WTC11 (cell line): ENCODE measurements at regions not wholly inside any gene's neighbourhood (a gene's known extent, or its start where the extent isn't known, plus 50 kb on each side); places are given as distances from the start of the nearest gene placed in this dataset.

ENCODE experiments used
- ATAC-seq: fragments of 200-7000 bp; cut with Tn5 transposase; 2 replicates; pipeline ENCODE4 v1.10.0; 2021; ENCODE audit warnings: mild to moderate bottlenecking, moderate library complexity
- CTCF ChIA-PET: fragments of 300-600 bp; sonication (Branson Sonifier 250); formaldehyde crosslinking; loops from one replicate; lab custom pipeline; 2021; ENCODE audit warnings: antibody characterized with exemption; lab: Charles Lee
- POLR2A ChIA-PET: fragments of 350-600 bp; sonication (Branson Sonifier 250); formaldehyde crosslinking; loops from one replicate; lab custom pipeline; 2021; ENCODE audit warnings: antibody characterized with exemption; lab: Charles Lee
- DNase-seq: peaks from one replicate; pipeline ENCODE4 v3.0.0; 2021; ENCODE audit warnings: low spot score
- H3K27ac Mint-ChIP-seq: 2 replicates; pipeline ENCODE4 v1.8.0; 2021; ENCODE audit warnings: mixed read lengths
- H3K27me3 Mint-ChIP-seq: 2 replicates; pipeline ENCODE4 v1.8.0; 2021; ENCODE audit warnings: low read depth, mild to moderate bottlenecking, moderate library complexity, mixed read lengths
- H3K36me3 Mint-ChIP-seq: 2 replicates; pipeline ENCODE4 v1.8.0; 2021; ENCODE audit warnings: mixed read lengths
- H3K4me1 Mint-ChIP-seq: 2 replicates; pipeline ENCODE4 v1.8.0; 2022; ENCODE audit warnings: mixed read lengths
- H3K4me3 Mint-ChIP-seq: 2 replicates; pipeline ENCODE4 v1.8.0; 2021; ENCODE audit warnings: mild to moderate bottlenecking, moderate library complexity, mixed read lengths
- H3K9me3 Mint-ChIP-seq: 2 replicates; pipeline ENCODE4 v1.8.0; 2021; ENCODE audit warnings: mixed read lengths
- ATF1 ChIP-seq: sonication (generic); formaldehyde crosslinking; IDR thresholded peaks from 2 replicates; pipeline ENCODE4 v1.8.1; 2023; ENCODE audit warnings: mild to moderate bottlenecking, moderate library complexity, missing genetic modification reagents
- CREB1 ChIP-seq: sonication (generic); formaldehyde crosslinking; IDR thresholded peaks from 2 replicates; pipeline ENCODE4 v1.8.0; 2023; ENCODE audit warnings: mild to moderate bottlenecking, missing genetic modification reagents
- E2F4 ChIP-seq: sonication (generic); formaldehyde crosslinking; IDR thresholded peaks from 2 replicates; pipeline ENCODE4 v1.8.1; 2022; ENCODE audit warnings: low read depth, mild to moderate bottlenecking, moderate library complexity, missing genetic modification reagents, borderline replicate concordance
- GABPB1 ChIP-seq: sonication (generic); formaldehyde crosslinking; IDR thresholded peaks from 2 replicates; pipeline ENCODE4 v1.8.1; 2023; ENCODE audit warnings: mild to moderate bottlenecking, missing genetic modification reagents
- GRHL2 ChIP-seq: fragments of 250-450 bp; sonication (Bioruptor Pico); IDR thresholded peaks from 2 replicates; pipeline ENCODE4 v1.8.0; 2022; ENCODE audit warnings: mild to moderate bottlenecking, moderate library complexity; ENCODE audit not compliant: insufficient replicate concordance, severe bottlenecking
- NR2C2 ChIP-seq: sonication (generic); formaldehyde crosslinking; IDR thresholded peaks from 2 replicates; pipeline ENCODE4 v1.8.0; 2022; ENCODE audit warnings: mild to moderate bottlenecking, missing genetic modification reagents
- PRDM15 ChIP-seq: sonication (generic); formaldehyde crosslinking; IDR thresholded peaks from 2 replicates; pipeline ENCODE4 v1.8.0; 2022; ENCODE audit warnings: missing genetic modification reagents
- SMAD3 ChIP-seq: sonication (generic); formaldehyde crosslinking; IDR thresholded peaks from 2 replicates; pipeline ENCODE4 v1.8.0; 2022; ENCODE audit warnings: missing genetic modification reagents, mild to moderate bottlenecking, borderline replicate concordance
- TEAD1 ChIP-seq: sonication (generic); formaldehyde crosslinking; IDR thresholded peaks from 2 replicates; pipeline ENCODE4 v1.8.0; 2022; ENCODE audit warnings: mild to moderate bottlenecking, missing genetic modification reagents
- ZBTB21 ChIP-seq: sonication (generic); formaldehyde crosslinking; IDR thresholded peaks from 2 replicates; pipeline ENCODE4 v1.8.1; 2023; ENCODE audit warnings: mild to moderate bottlenecking, missing genetic modification reagents, borderline replicate concordance
- ZNF219 ChIP-seq: sonication (generic); formaldehyde crosslinking; IDR thresholded peaks from 2 replicates; pipeline ENCODE4 v1.8.0; 2023; ENCODE audit warnings: missing genetic modification reagents, mild to moderate bottlenecking, borderline replicate concordance
- ZNF317 ChIP-seq: sonication (generic); formaldehyde crosslinking; IDR thresholded peaks from 2 replicates; pipeline ENCODE4 v1.8.1; 2023; ENCODE audit warnings: low read depth, mild to moderate bottlenecking, moderate library complexity, missing genetic modification reagents, borderline replicate concordance
- ZNF416 ChIP-seq: fragments of 250-450 bp; sonication (Bioruptor Pico); IDR thresholded peaks from 2 replicates; pipeline ENCODE4 v1.9.0; 2021; ENCODE audit warnings: mild to moderate bottlenecking, inconsistent platforms
- ZNF512 ChIP-seq: sonication (generic); formaldehyde crosslinking; IDR thresholded peaks from 2 replicates; pipeline ENCODE4 v1.8.1; 2022; ENCODE audit warnings: missing genetic modification reagents, borderline replicate concordance
- ZNF532 ChIP-seq: fragments of 250-450 bp; sonication (Bioruptor Pico); IDR thresholded peaks from 2 replicates; pipeline ENCODE4 v1.9.0; 2021; ENCODE audit warnings: mild to moderate bottlenecking, borderline replicate concordance
- TF ChIP-seq, protein P1 (sequence below): sonication (generic); formaldehyde crosslinking; IDR thresholded peaks from 2 replicates; pipeline ENCODE4 v1.8.1; 2023; ENCODE audit warnings: mild to moderate bottlenecking, missing genetic modification reagents, borderline replicate concordance
- TF ChIP-seq, protein P2 (sequence below): sonication (generic); formaldehyde crosslinking; IDR thresholded peaks from 2 replicates; pipeline ENCODE4 v1.8.1; 2022; ENCODE audit warnings: low read depth, missing genetic modification reagents, borderline replicate concordance
- TF ChIP-seq, protein P3 (sequence below): sonication (generic); formaldehyde crosslinking; IDR thresholded peaks from 2 replicates; pipeline ENCODE4 v1.8.0; 2022; ENCODE audit warnings: mild to moderate bottlenecking, missing genetic modification reagents

DNA sequence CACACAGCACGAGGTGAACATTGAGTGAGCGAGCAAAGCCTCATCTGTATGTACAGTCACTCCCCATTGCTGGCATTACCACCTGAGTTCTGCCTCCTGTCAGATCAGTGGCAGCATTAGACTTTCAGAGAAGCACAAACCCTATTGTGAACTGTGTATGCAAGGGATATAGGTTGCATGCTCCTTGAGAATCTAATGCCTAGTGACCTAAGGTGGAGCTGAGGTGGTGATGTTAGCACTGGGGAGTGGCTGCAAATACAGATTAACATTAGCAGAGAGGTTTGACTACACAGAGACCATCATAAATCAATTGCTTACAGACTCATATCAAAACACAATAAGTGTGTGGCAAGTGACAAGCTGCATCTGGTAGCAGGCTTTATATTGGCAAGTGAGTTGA, 262.5 kb upstream of the ANO5 start (continued):
- TF ChIP-seq CREB1 (CRISPR knock-in tag) = no peak
- TF ChIP-seq E2F4 = no peak
- no peak for TF ChIP-seq ZNF317

- H3K36me3 Mint-ChIP-seq = no peaks in the 10 kb centered on the region
- ATAC-seq = no peak
- TF ChIP-seq TEAD1 = no peak
- TF ChIP-seq GRHL2 (CRISPR knock-in tag) = no peak
- TF ChIP-seq ZNF512 (CRISPR knock-in tag) = no peak
- TF ChIP-seq ZNF532 (CRISPR knock-in tag) = no peak
- no peak for TF ChIP-seq PRDM15 (CRISPR knock-in tag)
- no peak for TF ChIP-seq ZNF416 (CRISPR knock-in tag)
- TF ChIP-seq, protein P1, sequence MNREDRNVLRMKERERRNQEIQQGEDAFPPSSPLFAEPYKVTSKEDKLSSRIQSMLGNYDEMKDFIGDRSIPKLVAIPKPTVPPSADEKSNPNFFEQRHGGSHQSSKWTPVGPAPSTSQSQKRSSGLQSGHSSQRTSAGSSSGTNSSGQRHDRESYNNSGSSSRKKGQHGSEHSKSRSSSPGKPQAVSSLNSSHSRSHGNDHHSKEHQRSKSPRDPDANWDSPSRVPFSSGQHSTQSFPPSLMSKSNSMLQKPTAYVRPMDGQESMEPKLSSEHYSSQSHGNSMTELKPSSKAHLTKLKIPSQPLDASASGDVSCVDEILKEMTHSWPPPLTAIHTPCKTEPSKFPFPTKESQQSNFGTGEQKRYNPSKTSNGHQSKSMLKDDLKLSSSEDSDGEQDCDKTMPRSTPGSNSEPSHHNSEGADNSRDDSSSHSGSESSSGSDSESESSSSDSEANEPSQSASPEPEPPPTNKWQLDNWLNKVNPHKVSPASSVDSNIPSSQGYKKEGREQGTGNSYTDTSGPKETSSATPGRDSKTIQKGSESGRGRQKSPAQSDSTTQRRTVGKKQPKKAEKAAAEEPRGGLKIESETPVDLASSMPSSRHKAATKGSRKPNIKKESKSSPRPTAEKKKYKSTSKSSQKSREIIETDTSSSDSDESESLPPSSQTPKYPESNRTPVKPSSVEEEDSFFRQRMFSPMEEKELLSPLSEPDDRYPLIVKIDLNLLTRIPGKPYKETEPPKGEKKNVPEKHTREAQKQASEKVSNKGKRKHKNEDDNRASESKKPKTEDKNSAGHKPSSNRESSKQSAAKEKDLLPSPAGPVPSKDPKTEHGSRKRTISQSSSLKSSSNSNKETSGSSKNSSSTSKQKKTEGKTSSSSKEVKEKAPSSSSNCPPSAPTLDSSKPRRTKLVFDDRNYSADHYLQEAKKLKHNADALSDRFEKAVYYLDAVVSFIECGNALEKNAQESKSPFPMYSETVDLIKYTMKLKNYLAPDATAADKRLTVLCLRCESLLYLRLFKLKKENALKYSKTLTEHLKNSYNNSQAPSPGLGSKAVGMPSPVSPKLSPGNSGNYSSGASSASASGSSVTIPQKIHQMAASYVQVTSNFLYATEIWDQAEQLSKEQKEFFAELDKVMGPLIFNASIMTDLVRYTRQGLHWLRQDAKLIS (CRISPR knock-in tag) = no peak
- no peak for TF ChIP-seq ATF1
- no peak for TF ChIP-seq ZBTB21 (CRISPR knock-in tag)
- no peak for TF ChIP-seq GABPB1 (CRISPR knock-in tag)
- TF ChIP-seq NR2C2 (CRISPR knock-in tag) = no peak
- TF ChIP-seq, protein P2, sequence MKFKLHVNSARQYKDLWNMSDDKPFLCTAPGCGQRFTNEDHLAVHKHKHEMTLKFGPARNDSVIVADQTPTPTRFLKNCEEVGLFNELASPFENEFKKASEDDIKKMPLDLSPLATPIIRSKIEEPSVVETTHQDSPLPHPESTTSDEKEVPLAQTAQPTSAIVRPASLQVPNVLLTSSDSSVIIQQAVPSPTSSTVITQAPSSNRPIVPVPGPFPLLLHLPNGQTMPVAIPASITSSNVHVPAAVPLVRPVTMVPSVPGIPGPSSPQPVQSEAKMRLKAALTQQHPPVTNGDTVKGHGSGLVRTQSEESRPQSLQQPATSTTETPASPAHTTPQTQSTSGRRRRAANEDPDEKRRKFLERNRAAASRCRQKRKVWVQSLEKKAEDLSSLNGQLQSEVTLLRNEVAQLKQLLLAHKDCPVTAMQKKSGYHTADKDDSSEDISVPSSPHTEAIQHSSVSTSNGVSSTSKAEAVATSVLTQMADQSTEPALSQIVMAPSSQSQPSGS (CRISPR knock-in tag) = no peak
- no peak for TF ChIP-seq ZNF219 (CRISPR knock-in tag)
- TF ChIP-seq, protein P3, sequence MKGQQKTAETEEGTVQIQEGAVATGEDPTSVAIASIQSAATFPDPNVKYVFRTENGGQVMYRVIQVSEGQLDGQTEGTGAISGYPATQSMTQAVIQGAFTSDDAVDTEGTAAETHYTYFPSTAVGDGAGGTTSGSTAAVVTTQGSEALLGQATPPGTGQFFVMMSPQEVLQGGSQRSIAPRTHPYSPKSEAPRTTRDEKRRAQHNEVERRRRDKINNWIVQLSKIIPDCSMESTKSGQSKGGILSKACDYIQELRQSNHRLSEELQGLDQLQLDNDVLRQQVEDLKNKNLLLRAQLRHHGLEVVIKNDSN = no peak
- no peak for TF ChIP-seq SMAD3 (CRISPR knock-in tag)
- TF ChIP-seq, all 79 proteins: peak for 0
- H3K4me3 Mint-ChIP-seq = no peak overlapping the region
- POLR2A ChIA-PET = no interaction called here
- DNase-seq = no peak
- CTCF ChIA-PET = no interaction called here
- no peaks in the 10 kb centered on the region for H3K4me1 Mint-ChIP-seq
- no peak overlapping the region for H3K27ac Mint-ChIP-seq
- no peaks in the 10 kb centered on the region for H3K27me3 Mint-ChIP-seq
- H3K9me3 Mint-ChIP-seq = no peaks in the 10 kb centered on the region
Observed at GRCh38 chr11:21931436-21932101, 261.3 kb upstream of the ANO5 start.
